B cell (primary cell): ENCODE measurements at regions not wholly inside any gene's neighbourhood (a gene's known extent, or its start where the extent isn't known, plus 50 kb on each side); places are given as distances from the start of the nearest gene placed in this dataset.

ENCODE experiments used
- ATAC-seq: fragments of 200-7000 bp; cut with Tn5 transposase; one replicate; pipeline ENCODE4 v1.10.0; 2021; ENCODE audit warnings: low read depth, mild to moderate bottlenecking, moderate number of reproducible peaks, moderate library complexity
- CTCF ChIA-PET: fragments of 350-600 bp; sonication (Branson Sonifier 250); formaldehyde crosslinking; loops from one replicate; lab custom pipeline; 2021; ENCODE audit warnings: antibody characterized with exemption, inconsistent platforms; lab: Charles Lee
- POLR2A ChIA-PET: fragments of 350-600 bp; sonication (Branson Sonifier 250); formaldehyde crosslinking; loops from one replicate; lab custom pipeline; 2021; ENCODE audit warnings: antibody characterized with exemption; lab: Charles Lee
- DNase-seq: peaks from one replicate; pipeline ENCODE4 v3.0.0; 2013
- H2AFZ ChIP-seq: 2 replicates; pipeline ENCODE4 v1.6.1; 2012; ENCODE audit warnings: mild to moderate bottlenecking, low read depth, low read length; ENCODE audit not compliant: insufficient read depth, poor library complexity, severe bottlenecking
- H3K27ac ChIP-seq, 2 donors: 1 replicate in 1 of 2; 2 replicates in 1 of 2; pipeline ENCODE4 v1.5.1; 2012 to 2013; ENCODE audit warnings: low read length in 2 of 2, mild to moderate bottlenecking in 2 of 2, moderate library complexity in 1 of 2
- H3K27me3 ChIP-seq, 4 experiments: fragments of 200-600 bp in 1 of 4; sonication (generic) in 1 of 4; replicated peaks in 1 of 4; 1 replicate in 2 of 4; 2 replicates in 2 of 4; pipeline versions ENCODE4 v1.6.1 to v1.7.0; 2013 to 2016; ENCODE audit warnings: low read length in 3 of 4, mild to moderate bottlenecking in 2 of 4, mixed read lengths in 1 of 4, moderate library complexity in 1 of 4; ENCODE audit not compliant: insufficient read depth in 4 of 4, control insufficient read depth in 3 of 4; ENCODE audit errors: control extremely low read depth in 1 of 4
- H3K36me3 ChIP-seq, 2 experiments: replicated peaks in 1 of 2; 1 replicate in 1 of 2; 2 replicates in 1 of 2; pipeline versions ENCODE4 v1.6.1 to v1.7.1; 2013; ENCODE audit warnings: low read length in 1 of 2; ENCODE audit not compliant: insufficient read depth in 2 of 2, control insufficient read depth in 1 of 2; ENCODE audit errors: control extremely low read depth in 1 of 2, extremely low read depth in 1 of 2
- H3K4me1 ChIP-seq, 2 donors: fragments of 200-600 bp in 1 of 2; sonication (generic) in 1 of 2; 1 replicate in 1 of 2; 2 replicates in 1 of 2; pipeline versions ENCODE4 v1.5.1 to v1.6.1; 2013 to 2017; ENCODE audit warnings: low read length in 2 of 2; ENCODE audit not compliant: control insufficient read depth in 2 of 2, insufficient read depth in 2 of 2
- H3K4me2 ChIP-seq: replicated peaks from 2 replicates; pipeline ENCODE3; 2012; ENCODE audit warnings: mild to moderate bottlenecking, low read depth, low read length; ENCODE audit not compliant: poor library complexity, severe bottlenecking
- H3K4me3 ChIP-seq, 5 experiments: fragments of 200-600 bp in 1 of 5; sonication (generic) in 1 of 5; 1 replicate in 3 of 5; 2 replicates in 2 of 5; pipeline versions ENCODE4 v1.5.1 to v1.7.0; 2011 to 2016; ENCODE audit warnings: low read length in 4 of 5, mild to moderate bottlenecking in 4 of 5, low read depth in 2 of 5, control low read depth in 1 of 5, moderate library complexity in 1 of 5; ENCODE audit not compliant: insufficient read depth in 1 of 5; ENCODE audit errors: control extremely low read depth in 1 of 5, extremely low read depth in 1 of 5
- H3K79me2 ChIP-seq: fragments of 200-600 bp; sonication (generic); one replicate; pipeline ENCODE4 v1.6.0; 2016; ENCODE audit warnings: low read length; ENCODE audit not compliant: control insufficient read depth, insufficient read depth
- H3K9ac ChIP-seq: fragments of 200-600 bp; sonication (generic); 2 replicates; pipeline ENCODE4 v1.6.1; 2017; ENCODE audit warnings: mild to moderate bottlenecking, low read length, moderate library complexity
- H3K9me3 ChIP-seq, 3 donors: one replicate each; pipeline versions ENCODE4 v1.6.1 to v1.7.1; 2013; ENCODE audit warnings: low read length in 2 of 3; ENCODE audit not compliant: control insufficient read depth in 2 of 3, insufficient read depth in 1 of 3; ENCODE audit errors: control extremely low read depth in 1 of 3
- H4K20me1 ChIP-seq: 2 replicates; pipeline ENCODE4 v1.6.0; 2012; ENCODE audit warnings: mild to moderate bottlenecking, low read length; ENCODE audit not compliant: insufficient read depth, control insufficient read depth, poor library complexity, severe bottlenecking
- H3K27ac Mint-ChIP-seq: one replicate; pipeline ENCODE4 v1.8.0; 2021; ENCODE audit warnings: mixed read lengths
- H3K27me3 Mint-ChIP-seq: one replicate; pipeline ENCODE4 v1.8.0; 2021; ENCODE audit warnings: mixed read lengths
- H3K4me1 Mint-ChIP-seq: one replicate; pipeline ENCODE4 v1.8.0; 2021; ENCODE audit warnings: mixed read lengths
- H3K4me3 Mint-ChIP-seq: one replicate; pipeline ENCODE4 v1.8.0; 2021; ENCODE audit warnings: mixed read lengths
- H3K9me3 Mint-ChIP-seq: one replicate; pipeline ENCODE4 v1.8.0; 2022; ENCODE audit warnings: mixed read lengths; ENCODE audit not compliant: insufficient read depth
- CTCF ChIP-seq: fragments of 200-600 bp; IDR thresholded peaks from one replicate; pipeline ENCODE4 v1.8.0; 2022; ENCODE audit warnings: antibody characterized with exemption, mild to moderate bottlenecking
- EZH2 ChIP-seq: IDR thresholded peaks from 2 replicates; pipeline ENCODE4 v1.6.1; 2012; ENCODE audit warnings: borderline replicate concordance, low read depth, mild to moderate bottlenecking, moderate library complexity, low read length; ENCODE audit not compliant: insufficient read depth, poor library complexity, severe bottlenecking
- WGBS: methylation state at CpG from one replicate; pipeline ENCODE4 v1.1.5; 2013; ENCODE audit warnings: missing lambda C conversion rate; ENCODE audit not compliant: insufficient coverage; 5-methylcytosine and 5-hydroxymethylcytosine counted together
- intact Hi-C: fragments of 100-400 bp; cut with micrococcal nuclease; formaldehyde crosslinking; loops from one replicate; pipeline ENCODE4 v1.10.0; 2022

- intact Hi-C loops = no loop called here
- no peak overlapping the region for H3K27ac Mint-ChIP-seq
- no peaks in the 10 kb centered on the region for H3K9me3 Mint-ChIP-seq
- POLR2A ChIA-PET = interaction anchor here (0.5 kb wide), 2 partner anchors 10 to 99 kb away, joined by 6 to 10 read pairs; no protein-coding TSS in a partner anchor
- H3K27me3 Mint-ChIP-seq = peaks cover 4% of the 10 kb centered on the region
- H3K4me1 Mint-ChIP-seq = peaks cover 2% of the 10 kb centered on the region
- DNase-seq = no peak
- Histone ChIP-seq H3K4me3 (no peak overlapping the region), H4K20me1 (no peaks in the 10 kb centered on the region), H3K4me1 (peaks cover 0 to 3% of the 10 kb centered on the region in 2 donors), H3K9me3 (no peaks in the 10 kb centered on the region), H3K79me2 (no peaks in the 10 kb centered on the region), H3K4me2 (no peak overlapping the region), H3K36me3 (no peaks in the 10 kb centered on the region), H3K9ac (no peak overlapping the region), H3K27ac (no peak overlapping the region), H2AFZ (no peak overlapping the region), H3K27me3 (no peaks in the 10 kb centered on the region)
- ATAC-seq = no peak
- CTCF ChIA-PET = no interaction called here
- no peak overlapping the region for H3K4me3 Mint-ChIP-seq
- TF ChIP-seq EZH2 = no peak
- TF ChIP-seq CTCF = no peak
- WGBS = no CpG with 5 or more reads among the region's 2 CpGs
Observed at GRCh38 chr6:7035837-7036249, 71.9 kb upstream of the RREB1 start.

- peak overlapping the region; percentile 61 for H3K4me2 ChIP-seq
Observed at GRCh38 chr6:7041511-7042026, 66.2 kb upstream of the RREB1 start.

More at GRCh38 chr6:7041511-7042026, 66.2 kb upstream of the RREB1 start:
- no peaks in the 10 kb centered on the region for H3K9me3 Mint-ChIP-seq
- peak overlapping the region; percentile 15 for H3K9ac ChIP-seq
- peak; percentile 63 for DNase-seq
- no CpG with 5 or more reads among the region's 3 CpGs for WGBS
- H3K27ac Mint-ChIP-seq = peak overlapping the region; percentile 86
- H4K20me1 ChIP-seq = no peaks in the 10 kb centered on the region
- CTCF ChIA-PET = no interaction called here
- H3K4me3 Mint-ChIP-seq = peak overlapping the region; percentile 80
- no peak for TF ChIP-seq EZH2
- TF ChIP-seq CTCF = no peak
- no peaks in the 10 kb centered on the region for H3K27me3 ChIP-seq
- ATAC-seq = peak; percentile 87
- peak overlapping the region; percentile 64 for H2AFZ ChIP-seq
- H3K4me1 Mint-ChIP-seq = peaks cover 22% of the 10 kb centered on the region
- no peaks in the 10 kb centered on the region for H3K79me2 ChIP-seq
- H3K4me3 ChIP-seq = no peak overlapping the region
- H3K36me3 ChIP-seq = no peaks in the 10 kb centered on the region
- H3K27ac ChIP-seq = peak overlapping the region in 1 of 2 donors; percentile 37
- POLR2A ChIA-PET = no interaction called here
- no peaks in the 10 kb centered on the region for H3K27me3 Mint-ChIP-seq
- peaks cover 17 to 22% of the 10 kb centered on the region in 2 donors for H3K4me1 ChIP-seq
- intact Hi-C loops = no loop called here
- no peaks in the 10 kb centered on the region for H3K9me3 ChIP-seq
